Hematopoietic multipotent progenitor cell (in vitro differentiated cells): ENCODE measurements at regions not wholly inside any gene's neighbourhood (a gene's known extent, or its start where the extent isn't known, plus 50 kb on each side); places are given as distances from the start of the nearest gene placed in this dataset.
"Not testable (repeated sequence)": the region's sequence is repeated elsewhere in the genome, so short reads cannot be mapped to it uniquely, and the experiment has no call there.

ENCODE experiments used
- DNase-seq, 3 donors: peaks; one replicate each; pipeline ENCODE4 v3.0.0-alpha.2; 2011 to 2015; ENCODE audit warnings: low read depth in 2 of 3, low spot score in 2 of 3

DNA sequence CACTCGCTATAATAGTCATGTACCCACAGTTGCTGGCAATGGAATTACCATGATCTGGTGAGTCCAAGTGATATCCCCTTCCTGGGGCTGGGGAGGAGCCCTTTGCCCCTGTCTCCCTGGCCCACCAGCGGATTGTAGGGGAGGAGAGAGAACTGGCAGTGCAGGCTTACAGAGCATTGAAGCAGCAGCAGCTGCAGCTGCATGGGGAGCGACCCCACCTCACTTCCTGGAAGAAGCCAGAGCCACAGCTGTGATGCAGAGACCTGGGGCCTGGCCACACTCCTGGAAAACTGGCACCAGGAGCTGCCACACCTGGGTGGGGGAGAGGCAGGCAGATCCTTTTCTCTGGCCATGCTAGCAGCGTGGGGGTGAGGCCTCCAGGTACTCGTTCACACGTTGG lies 300.1 kb upstream of the PROK2 start:
- DNase-seq = no peak

DNA sequence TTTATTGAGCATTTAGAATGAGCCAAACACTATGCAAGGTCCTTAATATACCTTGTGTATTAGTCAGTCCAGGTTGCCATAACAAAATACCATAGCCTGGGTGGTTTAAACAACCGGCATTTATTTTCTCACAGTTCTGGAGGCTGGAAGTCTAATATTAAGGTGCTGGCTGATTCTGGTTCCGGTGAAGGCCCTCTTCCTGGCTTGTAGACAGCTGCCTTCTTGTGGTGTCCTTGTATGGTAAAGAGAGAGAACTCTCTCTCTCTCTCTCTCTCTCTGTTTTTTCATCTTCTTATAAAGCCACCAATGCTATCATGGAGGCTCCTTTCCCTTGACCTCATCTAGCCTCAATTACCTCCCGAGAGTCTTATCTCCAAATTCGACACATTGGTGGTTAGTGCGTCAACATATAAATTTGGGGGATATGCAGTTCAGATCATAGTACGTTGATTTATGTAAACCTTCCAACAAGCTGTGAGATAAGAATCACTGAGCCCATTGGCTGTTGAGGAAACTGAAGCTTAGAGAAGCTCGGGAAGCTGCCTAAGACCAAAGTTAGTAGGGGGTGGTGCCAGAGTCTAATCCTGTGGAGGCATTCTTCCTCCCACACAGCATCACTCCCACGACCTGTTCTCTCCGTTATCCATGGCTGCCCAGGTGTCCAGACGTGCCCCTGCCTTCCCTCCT lies 298.0 kb upstream of the PROK2 start:
- peak in 1 of 3 donors; percentile 64 for DNase-seq

DNA sequence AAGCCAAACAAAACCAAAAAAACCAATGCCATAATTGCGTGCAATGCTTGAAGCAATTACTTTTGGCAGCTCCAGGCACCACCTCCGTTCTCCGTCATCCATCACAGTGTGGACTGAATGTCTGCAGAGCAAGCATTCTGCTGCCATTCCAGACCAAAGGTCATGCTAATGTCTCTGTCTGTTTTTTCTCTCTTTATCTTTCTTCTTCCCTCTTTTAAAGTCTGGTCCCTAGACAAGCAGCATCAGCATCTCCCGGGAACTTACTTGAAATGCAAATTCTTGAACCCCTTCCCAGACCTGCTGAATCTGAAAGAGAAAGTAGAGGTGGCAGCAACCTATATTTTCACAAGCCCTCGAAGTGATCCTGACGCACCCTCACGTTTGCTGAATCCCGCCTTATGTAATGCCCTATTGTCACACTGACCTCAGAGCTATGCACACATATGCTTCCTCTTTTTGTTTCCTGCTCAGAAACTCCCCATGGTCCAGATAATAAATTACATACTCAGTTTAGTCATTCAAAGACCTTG lies 297.3 kb upstream of the PROK2 start:
- peak in 2 of 3 donors; percentile 92 to 95 for DNase-seq

DNA sequence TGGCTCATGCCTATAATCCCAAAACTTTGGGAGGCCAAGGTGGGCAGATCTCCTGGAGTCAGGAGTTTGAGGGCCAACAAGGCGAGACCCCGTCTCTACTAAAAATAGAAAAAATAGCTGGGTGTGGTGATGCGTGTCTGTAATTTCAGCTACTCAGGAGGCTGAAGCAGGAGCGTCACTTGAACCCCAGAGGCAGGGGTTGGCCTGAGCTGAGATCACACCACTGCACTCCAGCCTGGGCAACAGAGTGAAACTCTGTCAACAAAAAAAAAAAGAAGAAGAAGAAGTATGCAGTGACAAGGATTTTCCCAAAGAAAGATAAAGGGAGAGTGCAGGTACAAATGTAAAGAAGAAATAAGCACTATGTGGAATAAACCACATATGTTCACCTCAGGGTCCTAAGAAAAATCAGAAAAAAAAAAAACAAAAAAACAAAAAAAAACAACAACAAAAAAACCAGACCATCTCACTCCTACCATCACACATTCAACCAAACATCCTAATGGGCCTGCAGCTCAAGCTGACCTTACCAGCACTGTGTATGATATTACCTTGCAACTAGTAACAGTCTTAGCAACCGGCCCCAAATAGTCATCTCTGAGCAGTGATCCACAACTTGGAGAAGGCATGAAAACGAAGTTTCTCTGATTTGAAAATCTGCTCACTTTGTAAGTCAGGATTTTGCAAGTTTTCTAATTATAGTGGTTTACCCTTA lies 296.7 kb upstream of the PROK2 start:
- no peak for DNase-seq

DNA sequence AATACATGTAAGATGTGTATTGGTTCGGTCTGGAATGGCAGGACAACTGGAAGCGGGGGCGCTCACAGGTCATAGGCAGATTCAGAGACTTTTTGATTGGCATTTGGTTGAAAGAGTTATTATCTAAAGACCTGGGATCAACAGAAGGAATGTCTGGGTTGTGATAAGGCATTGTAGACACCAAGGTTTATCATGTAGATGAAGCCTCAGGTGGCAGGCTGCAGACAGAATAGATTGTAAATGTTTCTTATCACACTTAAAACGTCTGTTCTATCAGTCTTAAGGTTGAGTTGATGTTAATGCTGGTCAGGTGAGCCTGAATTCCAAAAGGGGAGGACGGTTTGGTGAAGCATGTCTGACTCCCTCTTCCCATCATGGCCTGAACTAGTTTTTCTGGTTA lies 295.9 kb upstream of the PROK2 start:
- no peak for DNase-seq

DNA sequence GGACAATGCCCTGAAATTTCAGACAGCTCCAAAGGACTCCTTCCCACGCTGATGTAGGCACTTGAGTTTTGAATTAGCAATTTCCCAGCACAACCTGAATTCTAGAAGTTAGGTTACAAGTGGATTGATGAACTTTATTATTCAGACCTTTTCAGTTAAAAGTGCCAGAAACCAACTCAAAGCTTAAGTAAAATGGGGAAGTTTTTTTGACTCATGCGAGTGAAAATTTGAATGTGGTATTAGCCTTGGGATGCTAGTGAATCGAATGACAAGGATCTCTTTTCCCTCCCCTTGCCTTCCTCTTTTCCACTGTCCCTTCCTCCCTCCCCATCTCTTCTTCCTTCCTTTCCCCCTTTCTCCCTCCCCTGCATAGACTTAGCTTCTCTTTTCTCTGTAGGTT lies 295.1 kb upstream of the PROK2 start:
- DNase-seq = peak in 2 of 3 donors; percentile 30 to 44

DNA sequence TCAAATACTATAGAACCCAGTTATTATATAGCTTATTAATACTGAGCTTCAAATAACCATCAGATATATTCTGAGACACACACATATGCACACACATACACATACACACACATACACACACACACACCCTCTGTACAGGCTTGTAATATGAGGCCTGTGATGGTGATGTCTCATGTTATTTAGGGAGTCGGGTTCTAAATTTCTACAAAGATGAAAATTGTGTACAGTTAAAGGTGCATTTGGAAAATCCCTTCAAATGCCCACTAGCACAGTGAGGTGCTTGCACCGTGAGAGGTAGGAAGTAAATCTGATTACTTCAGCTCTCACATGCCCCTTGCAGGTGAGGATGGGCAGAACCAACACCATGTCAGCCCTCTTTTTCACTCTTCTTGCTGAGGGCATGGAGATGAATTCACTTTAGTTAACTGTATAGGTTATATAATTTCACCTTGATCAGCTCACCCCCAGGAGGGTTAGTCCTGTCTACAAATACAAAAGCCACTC lies 294.5 kb upstream of the PROK2 start:
- DNase-seq = no peak

DNA sequence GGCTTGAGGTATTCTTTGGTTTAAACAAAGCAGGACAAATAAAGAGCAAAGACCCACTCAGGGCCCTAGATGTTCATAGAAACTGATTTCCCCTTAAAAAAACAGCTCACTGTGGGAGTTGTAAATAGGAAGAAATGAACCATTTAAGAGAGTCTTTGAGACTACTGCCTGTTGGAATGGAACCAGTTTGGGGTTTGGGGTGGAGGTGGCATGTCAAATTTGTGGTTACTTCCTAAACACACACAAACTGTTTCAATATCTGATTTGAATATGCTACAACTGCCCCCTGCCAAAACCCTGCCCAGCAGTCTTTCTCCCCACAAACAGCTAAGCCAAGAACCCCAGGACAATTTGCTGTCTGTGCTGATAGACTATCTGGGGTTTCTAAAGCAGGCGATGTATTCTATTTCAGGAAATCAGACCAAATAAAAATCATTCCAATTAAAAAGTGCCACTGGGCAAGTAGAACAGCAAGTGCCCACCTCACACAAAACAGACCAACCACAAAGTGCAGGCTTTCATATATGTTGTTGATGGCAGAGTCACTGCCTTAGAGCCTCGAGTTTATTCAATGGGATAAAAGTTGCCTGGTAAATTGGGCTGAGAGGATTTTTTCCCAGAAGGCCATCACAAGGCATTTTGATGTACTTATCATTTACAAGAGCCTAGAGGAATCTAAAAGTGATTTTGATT lies 293.9 kb upstream of the PROK2 start:
- DNase-seq = no peak

DNA sequence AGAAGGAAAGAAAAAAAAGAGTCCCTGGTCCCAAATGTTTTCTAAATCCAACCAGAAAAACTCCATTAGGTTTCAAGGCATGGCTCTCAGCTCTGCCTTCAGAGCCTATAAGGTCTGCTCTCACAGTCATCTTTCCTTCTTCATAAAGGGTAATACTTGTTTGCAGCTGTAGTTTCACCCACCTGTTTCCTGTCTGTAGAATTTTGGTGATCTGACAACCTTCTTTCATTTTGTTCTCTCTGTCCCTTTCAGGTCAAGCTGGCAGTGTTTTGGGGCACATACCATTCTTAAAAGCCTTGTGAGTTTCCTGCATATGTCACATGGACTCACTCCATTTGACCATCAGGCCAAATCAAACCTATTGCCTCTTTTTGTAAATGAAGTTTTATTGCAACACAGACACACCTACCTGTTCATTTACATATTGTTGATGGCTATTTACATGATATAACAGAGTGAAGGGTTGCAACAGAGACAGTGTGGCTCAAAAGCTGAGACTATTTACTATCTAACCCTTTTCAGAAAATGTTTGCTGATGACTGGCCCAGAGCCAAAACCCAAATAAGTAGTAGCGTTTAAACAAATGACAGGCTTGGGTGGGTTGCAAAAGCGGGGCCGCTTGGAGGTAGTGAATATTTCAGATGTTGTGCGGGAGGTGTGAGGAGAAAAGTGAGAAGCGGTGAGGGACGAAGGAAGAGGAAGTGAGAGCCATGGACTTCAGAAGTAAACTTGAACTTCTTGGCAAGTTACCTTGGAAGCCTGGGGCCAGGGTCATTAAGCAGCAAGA lies 292.7 kb upstream of the PROK2 start:
- DNase-seq = peak in 1 of 3 donors; percentile 65

DNA sequence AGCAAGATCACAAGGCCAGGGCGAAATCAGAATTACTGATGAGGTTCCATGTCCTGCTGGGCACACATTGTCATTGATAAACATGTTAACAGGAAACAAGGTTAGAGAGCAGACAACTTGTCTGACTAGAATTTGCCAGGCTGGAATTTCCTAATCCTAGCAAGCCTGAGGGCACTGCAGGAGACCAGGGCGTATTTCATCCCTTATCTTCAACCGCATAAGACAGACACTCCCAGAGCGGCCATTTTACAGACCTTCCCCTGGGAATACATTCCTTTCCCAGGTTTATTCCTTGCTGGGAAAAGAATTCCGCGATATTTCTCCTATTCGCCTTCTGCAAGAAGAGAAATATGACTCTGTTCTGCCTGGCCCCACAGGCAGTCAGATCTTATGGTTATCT lies 290.9 kb upstream of the PROK2 start:
- not testable (repeated sequence) for DNase-seq

DNA sequence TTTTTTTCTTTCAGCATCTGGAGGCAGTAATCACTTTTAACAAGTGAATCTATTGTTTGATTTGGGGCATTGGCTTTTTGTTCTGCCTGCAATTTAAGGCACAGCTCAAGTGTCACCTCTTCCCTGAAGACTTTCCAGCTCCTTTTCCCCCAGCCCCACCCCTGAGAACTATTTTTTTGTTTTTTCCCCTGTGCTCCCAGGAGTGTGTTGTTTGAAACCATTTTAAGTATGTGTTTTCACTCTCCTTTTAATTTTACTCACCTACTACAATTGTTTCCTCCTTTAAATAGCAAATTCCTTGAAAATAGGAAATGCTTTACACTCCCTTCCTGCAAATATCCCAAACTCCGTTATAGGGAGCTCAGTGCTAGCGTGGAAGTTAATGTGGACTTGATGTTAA lies 286.7 kb upstream of the PROK2 start:
- DNase-seq = no peak

DNA sequence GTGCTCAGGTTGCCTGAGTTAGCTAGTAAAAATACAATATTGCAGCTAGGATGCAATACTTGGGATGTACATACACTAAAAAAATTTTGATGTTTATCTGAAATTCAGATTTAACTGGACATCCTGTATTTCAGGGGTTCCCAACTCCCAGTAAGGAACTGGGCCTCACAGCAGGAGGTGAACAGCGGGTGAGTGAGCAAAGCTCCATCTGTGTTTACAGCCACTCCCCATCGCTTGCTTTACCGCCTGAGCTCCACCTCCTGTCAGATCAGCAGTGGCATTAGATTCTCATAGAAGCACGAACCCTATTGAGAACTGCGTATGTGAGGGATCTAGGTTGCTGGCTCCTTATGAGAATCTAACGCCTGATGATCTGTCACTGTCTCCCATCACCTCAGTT lies 285.1 kb upstream of the PROK2 start:
- no peak for DNase-seq

DNA sequence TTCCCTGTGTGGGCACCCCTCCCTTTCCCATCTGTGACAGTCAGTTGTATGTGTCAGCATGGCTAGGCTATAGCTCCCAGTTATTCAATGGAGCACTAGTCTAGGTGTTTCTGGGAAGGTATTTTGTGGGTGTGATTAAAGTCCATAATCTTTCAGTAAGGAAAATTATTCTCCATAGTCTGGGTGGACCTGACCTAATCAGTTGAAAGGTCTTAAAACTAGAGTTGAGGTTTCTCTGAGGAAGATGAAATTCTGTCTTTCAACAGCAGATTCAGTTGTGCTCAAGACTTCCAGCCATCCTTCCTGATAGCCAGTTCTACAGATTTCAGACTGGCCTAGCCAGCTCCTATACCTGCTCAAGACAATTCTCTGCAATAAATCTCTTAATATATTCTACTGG lies 284.6 kb upstream of the PROK2 start:
- no peak for DNase-seq

DNA sequence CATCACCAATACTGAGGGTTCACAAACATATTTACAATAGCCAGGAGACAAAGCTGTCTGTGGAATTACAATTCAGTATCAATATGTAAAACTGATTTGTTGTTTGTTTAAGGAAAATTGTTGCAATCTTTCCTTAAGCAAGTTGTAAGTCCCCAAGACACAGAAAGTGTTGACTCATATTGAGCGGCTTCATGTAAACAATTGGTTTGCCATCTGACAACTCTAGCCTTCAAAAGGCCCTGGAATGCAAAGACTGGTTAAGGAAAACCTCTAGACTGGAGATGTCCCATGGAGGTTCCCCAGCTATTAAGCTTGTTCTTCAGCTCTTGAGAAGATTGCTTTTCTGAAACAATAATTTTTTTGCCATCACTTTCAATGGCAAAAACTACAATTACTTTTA lies 283.7 kb upstream of the PROK2 start:
- no peak for DNase-seq

DNA sequence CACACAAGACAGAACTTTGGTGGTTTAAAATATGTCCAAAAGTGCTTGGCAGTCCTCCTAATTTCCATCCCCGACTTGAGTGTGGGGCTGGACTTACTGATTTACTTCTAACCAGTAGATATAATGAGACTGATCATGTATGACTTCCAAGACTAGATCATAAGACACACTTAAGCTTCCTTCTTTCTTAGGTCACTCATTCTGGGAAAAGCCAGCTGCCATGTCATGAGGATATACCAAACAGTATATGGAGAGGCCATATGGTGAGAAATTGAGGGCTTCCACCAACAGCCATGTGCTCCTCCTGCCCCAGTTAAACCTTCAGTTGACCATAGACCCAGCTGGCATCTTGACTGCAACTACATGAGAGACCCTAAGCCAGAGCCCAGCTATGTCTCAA lies 282.8 kb upstream of the PROK2 start:
- no peak for DNase-seq

DNA sequence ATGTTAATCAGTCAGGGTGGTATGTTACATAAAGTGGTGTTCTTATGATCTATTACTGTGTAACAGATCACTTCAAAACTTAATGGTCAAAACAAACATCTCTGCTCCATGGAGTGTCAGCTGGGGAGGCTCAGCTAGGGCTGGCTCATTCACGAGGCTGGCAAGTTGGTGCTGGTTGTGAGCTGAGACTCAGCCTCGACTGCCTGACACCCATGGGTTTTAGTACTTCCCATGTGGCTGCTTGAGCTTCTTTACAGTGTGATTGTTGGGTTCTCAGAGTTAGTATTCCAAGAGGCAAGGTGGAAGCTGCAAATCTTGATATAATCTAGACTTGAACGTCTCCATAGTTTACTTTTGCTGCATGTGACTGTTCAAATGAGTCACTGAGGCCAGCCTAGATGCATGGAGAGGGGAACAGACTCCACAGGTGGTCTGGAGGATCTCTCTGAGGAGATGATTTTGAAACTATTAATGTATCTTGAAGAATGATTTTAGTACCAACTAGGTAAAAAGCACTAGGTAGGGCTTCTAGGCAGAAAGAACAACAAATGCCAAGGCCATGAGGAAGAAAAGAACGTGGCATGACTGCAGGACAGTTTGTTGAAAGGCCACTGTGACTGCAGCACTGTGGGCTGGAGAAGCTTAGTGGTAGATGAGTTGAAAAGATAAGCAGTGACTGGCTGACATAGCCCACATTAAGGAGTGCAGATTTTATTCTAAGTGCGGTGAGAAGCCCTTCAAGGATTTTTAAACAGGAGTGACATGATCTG lies 281.1 kb upstream of the PROK2 start:
- DNase-seq = peak in 1 of 3 donors; percentile 27

DNA sequence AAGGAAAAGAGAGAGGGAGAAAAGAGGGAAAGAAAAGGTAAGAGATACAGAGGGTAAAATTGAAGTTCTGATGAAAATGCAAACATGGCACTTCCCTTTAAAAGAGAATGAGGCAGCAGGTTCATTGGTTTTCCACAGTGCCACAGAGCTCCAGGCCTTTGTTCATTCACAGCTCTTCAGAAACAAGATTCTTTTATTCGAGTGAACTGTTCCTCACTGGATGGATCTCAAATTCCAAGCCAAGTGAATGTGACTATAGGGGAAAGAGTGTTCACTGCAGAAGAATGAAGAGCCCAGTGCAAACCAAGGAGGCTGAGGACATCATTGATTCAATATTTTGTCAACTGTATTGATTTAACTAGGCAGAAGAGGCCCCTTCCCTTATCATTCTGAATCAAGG lies 280.3 kb upstream of the PROK2 start:
- DNase-seq = no peak

DNA sequence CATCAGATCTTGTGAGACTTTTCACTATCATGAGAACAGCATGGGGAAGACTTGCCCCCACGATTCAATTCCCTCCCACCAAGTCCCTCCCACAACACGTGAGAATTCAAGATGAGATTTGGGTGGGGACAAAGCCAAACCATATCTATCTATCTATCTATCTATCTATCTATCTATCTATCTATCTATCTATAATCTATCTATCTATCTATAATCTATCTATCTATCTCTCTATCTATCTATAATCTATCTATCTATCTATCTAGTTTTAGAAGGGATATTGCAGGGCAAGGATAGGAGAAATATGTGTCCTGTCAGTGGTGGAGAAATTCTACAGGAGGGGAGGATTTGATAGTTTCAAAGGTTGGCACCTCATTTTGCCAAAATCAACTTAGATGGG lies 279.8 kb upstream of the PROK2 start:
- not testable (repeated sequence) for DNase-seq

DNA sequence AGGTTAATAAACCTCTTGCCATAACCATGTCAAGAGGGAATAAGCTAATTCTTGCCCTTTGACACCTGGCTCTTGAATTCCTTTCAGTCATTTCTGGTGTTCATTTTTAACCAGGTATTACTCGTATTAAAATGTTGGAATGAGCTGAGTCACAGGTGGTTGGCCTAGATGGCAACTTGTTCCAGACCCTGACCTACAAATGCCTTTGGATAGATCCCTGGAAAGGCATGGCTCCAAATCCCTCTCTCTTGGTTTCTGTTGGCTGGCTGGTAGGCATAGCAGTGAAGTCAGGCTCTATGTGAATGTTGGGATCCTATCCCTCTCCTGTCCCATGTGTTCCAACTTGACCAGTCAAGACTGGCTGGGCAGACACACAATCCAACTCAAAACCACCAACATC lies 277.1 kb upstream of the PROK2 start:
- DNase-seq = no peak

DNA sequence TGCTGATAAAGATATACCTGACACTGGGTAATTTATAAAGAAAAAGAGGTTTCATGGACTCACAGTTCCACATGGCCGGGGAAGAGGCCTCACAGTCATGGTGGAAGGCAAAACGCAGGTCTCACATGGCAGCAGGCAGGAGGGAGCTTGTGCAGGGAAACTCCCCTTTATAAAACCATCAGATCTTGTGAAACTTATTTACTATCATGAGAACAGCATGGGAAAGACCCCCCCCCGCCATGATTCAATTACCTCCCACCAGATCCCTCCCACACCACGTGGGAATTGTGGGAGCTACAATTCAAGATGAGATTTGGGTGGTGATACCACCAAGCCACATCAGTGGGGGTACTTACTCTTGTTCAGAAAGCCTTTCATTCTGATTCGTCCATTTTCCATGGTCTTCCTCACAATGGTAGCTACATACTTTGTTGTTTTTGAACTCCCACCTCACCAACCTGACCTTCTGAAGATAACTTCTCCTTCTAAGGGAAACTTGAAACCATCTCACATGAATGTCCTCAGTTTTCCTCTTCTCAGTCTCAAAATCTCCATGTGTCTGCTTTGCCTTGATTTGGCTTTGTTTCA lies 275.6 kb upstream of the PROK2 start:
- no peak for DNase-seq
